Transverse colon (tissue), 4 donors: ENCODE measurements at regions not wholly inside any gene's neighbourhood (a gene's known extent, or its start where the extent isn't known, plus 50 kb on each side); places are given as distances from the start of the nearest gene placed in this dataset.

Source experiments
- CTCF ChIP-seq, 5 experiments: fragments of 200-600 bp in 3 of 5; fragments of 450-650 bp in 2 of 5; sonication (generic) in 3 of 5; IDR thresholded peaks; 1 replicate in 2 of 5; 2 replicates in 3 of 5; pipeline ENCODE4 v1.5.1; 2016 to 2017; ENCODE audit warnings: antibody characterized with exemption in 5 of 5, inconsistent platforms in 3 of 5, mild to moderate bottlenecking in 2 of 5, moderate library complexity in 1 of 5
- POLR2A ChIP-seq: fragments of 450-650 bp; IDR thresholded peaks from one replicate; pipeline ENCODE4 v1.6.1; 2016; ENCODE audit warnings: antibody characterized with exemption, mild to moderate bottlenecking, moderate library complexity
- POLR2AphosphoS5 ChIP-seq, 3 donors: sonication (generic); formaldehyde crosslinking; IDR thresholded peaks; one replicate each; pipeline ENCODE4 v1.6.1; 2016; ENCODE audit warnings: antibody characterized with exemption in 3 of 3

DNA sequence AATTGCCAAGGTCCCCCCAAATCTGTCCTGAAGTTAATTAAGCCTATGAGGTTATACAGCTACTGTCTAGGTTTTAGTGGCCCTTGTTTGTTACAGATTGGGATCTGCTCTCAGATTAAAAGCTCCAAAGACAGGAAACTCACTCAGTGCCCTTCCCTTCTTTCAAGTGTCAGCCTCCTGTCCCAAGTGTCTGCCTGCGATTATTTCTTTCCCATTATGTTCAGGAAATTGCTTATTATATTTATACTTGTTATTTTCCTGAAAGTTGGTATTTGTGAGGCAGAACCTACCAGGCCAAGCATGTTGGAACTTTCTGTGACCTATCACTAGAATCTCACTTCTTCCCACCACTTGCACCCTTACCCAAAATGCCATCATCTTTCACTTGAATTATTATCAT is 173.2 kb downstream of the AREG start:
- no peak for TF ChIP-seq CTCF (IDR thresholded peaks at IDR 0.05)
- TF ChIP-seq POLR2A: no peak
- no peak for TF ChIP-seq POLR2AphosphoS5 (IDR thresholded peaks at IDR 0.05)
